HG03439 (cell line): ENCODE measurements at regions not wholly inside any gene's neighbourhood (a gene's known extent, or its start where the extent isn't known, plus 50 kb on each side); places are given as distances from the start of the nearest gene placed in this dataset.
"Not testable (repeated sequence)": the region's sequence is repeated elsewhere in the genome, so short reads cannot be mapped to it uniquely, and the experiment has no call there.

Experiments used
- ATAC-seq: cut with Tn5 transposase; IDR thresholded peaks from one replicate; pipeline ENCODE4 v1.9.1; 2021; ENCODE audit warnings: mild to moderate bottlenecking, moderate library complexity; ENCODE audit not compliant: unreplicated experiment

DNA sequence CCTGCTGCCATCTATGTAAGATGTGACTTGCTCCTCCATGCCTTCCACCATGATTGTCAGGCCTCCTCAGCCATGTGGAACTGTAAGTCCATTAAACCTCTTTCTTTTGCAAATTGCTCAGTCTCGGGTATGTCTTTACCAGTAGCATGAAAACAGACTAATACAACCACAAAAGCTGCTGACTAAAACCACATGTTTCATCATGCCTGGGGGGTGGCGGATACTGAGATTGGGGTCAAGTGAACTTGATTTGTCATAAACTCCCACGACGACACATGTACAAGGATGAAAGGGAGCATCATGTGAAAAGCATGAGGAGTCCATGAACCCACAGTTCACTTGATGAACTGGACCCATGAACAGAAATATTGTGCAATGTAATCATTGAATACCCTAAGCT is 134.9 kb upstream of the ANK3 start:
- no peak for ATAC-seq

DNA sequence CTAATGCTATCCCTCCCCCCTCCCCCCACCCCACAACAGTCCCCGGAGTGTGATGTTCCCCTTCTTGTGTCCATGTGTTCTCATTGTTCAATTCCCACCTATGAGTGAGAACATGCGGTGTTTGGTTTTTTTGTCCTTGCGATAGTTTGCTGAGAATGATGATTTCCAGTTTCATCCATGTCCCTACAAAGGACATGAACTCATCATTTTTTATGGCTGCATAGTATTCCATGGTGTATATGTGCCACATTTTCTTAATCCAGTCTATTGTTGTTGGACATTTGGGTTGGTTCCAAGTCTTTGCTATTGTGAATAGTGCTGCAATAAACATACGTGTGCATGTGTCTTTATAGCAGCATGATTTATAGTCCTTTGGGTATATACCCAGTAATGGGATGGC is 133.7 kb upstream of the ANK3 start:
- not testable (repeated sequence) for ATAC-seq

DNA sequence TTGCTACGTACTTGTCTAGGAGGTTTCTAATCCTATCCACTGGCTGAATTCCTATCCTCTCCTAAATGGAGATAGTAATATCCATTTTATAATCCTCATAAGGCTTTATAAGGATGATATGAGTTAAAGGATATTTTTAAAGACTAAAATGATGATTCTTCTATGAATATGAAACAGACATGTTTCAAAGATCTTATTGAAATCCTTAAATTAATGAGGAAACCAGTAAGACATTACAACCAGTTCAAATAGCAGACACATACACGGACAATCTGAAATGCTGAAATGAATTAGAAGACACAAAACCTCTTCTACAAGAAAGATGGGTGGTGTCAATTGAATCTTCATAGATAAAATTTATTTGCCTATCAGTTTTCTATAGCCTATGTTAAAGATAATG is 132.9 kb upstream of the ANK3 start:
- ATAC-seq = no peak

GRCh38 chr10:60521974-60522405 is 132.3 kb upstream of the ANK3 start:
- no peak for ATAC-seq

DNA sequence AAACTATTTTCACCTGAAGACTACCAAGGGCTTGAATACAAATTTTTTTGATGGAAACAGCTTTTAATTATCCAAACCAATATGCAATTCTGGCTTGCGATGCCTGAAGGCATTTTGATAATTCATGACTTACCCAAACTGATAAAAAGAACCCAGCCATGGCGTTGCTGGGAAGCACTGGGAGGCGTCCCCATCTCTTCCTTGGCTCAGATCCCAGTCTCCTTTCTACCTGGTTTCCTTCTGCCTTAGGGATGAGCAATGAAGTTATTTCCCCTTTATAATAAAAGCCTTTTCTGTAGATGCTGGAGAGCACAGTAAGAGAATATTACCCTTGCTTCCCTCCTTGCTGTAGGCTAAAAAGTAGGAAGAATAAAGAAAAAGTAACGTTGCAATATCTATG is 129.1 kb upstream of the ANK3 start:
- ATAC-seq = no peak

DNA sequence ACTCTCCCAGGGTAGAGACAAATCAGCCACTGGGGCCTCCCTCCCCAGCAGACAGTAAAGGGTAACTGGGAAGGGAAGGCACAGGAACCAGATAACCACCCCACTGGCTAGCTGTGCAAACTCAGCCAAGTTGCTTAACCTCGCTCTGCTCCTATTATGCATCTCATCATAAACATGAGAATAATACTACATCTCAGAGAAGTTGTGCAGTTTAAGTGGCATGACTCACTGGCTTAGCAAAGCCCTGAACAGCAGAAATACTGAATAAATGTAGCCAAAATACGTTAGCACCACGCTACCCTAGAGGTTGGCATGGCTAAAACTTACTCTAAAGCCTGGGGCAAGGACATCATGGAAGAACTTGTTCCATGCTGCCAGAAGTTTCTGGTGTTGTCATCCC is 128.1 kb upstream of the ANK3 start:
- ATAC-seq = no peak

DNA sequence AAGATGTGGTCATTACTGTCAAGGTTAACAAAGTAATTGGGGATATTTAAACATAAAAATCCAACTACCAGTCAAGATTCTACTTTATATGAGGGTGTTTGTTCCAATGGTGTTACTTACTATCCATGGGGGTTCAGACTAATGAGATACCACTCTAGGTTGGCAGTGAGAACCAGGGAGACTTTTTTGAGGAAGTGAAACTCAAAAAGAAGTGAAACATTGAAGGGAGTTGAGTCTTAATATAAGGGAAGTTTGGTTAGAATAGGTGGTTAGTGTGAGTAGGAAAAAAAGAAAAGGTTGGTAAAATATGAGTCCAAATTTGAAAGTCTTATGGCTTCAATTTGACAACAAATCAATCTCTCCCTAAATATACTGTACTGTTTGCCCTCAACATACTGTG is 123.6 kb upstream of the ANK3 start:
- no peak for ATAC-seq

DNA sequence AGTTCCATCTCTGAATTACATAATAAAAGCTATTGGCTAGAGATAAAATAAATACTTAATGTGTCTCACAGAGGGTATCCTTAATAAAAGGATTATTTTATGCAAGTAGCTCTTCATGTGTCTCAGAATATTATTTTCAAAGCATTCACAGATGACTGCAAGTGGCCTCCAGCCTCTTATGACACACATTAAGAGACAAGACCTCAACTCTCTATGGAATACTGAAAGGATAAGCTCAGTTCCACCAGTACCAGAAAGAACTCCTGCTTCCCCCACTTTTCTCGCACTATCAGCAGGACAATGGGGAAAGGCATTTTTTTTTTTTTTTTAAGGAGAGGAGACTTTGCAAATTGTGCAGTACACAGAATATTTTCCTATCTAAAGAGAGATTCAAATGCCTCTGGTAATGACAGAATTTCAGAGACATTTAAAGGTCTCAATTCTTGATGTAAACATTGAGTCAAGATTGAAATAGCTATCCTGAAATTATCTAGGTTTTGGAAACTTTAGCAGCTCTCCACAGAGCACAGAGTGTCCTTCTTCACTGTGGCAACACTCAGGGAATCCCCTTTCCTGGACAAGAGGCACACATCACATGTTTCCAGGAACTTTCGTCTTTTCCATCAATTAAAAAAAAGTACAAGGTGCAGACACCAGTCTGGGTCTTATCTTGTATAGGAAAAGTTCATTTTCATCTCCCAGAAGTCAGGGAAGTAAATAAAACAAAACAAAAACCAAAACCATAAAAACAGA is 122.0 kb upstream of the ANK3 start:
- ATAC-seq = no peak

DNA sequence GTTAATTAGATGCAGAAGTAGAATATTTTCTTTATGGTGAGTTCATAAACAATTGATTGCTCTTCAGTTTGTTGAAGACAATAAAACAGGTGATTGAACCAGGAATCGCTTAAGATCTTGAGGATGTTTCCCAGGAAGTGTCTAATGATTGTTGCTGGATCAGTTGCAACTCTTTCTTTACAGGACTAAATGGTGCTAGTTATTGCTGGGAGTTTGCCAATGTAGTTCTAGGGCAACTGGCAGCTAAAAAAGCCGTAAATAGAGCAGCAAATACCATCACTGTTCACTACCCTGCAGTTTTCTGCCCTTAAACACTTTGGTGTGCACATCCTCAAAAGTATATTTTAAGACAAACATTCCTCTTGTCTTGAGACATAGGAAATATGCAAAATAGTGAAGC is 119.2 kb upstream of the ANK3 start:
- ATAC-seq = no peak

GRCh38 chr10:60508037-60508436 is 118.4 kb upstream of the ANK3 start:
- ATAC-seq = no peak

DNA sequence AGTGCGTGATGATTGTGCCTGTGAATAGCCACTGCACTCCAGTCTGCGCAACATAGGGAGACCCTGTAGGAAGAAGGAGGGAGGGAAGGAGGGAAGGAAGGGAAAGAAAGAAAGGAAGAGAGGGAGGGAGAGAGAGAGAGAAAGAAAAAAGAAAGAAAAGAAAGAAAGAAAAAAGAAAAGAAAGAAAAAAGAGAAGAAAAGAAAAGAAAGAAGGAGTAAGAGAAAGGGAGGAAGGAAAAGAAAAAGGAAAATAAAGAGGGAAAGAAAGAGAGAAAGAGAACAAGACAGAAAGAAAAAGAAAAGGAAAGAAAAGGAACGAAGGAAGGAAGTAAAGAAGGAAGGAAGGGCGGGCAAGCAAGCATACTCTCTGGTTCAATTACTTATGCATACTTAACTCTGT is 112.9 kb upstream of the ANK3 start:
- ATAC-seq = no peak

- ATAC-seq = no peak
Measured at GRCh38 chr10:60498985-60499384, 109.3 kb upstream of the ANK3 start.

DNA sequence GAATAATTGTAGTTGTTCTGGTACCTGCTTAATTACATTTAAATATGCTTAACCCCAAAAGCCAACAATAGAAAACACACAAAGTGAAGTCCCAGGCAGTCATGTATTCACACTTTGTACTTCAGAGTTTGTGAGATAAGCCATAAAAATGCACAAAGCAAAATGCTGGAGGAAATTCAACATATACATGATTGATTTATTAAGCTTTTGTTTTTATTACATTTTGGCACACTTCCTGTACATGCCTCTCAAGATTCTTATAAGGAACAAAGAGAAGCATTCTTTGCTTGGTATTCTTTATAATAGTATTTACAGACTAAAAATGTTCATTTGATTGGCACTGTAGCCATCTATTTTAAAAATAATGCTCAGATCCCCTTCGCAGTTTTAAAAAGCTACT is 107.7 kb upstream of the ANK3 start:
- ATAC-seq = no peak

DNA sequence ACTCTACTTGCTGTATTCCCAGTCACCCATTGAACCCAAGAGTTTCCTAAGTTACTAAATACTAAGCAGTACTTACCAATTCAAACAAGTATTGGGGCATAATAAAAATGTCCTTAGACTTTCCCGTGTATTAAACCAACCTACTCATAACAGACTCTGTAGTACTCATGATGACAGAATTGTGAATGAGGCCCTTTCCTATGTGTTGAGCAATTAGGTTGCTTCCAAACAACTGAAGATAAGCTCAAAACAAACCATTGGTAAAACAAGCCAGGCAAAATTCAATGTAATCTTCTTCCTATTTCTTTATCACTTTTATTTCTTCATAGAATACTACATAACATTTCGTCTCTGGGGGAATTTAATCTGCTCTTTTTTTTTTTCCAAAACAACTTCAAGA is 106.5 kb upstream of the ANK3 start:
- ATAC-seq = no peak

- no peak for ATAC-seq
Measured at GRCh38 chr10:60495338-60496055, 105.8 kb upstream of the ANK3 start.

DNA sequence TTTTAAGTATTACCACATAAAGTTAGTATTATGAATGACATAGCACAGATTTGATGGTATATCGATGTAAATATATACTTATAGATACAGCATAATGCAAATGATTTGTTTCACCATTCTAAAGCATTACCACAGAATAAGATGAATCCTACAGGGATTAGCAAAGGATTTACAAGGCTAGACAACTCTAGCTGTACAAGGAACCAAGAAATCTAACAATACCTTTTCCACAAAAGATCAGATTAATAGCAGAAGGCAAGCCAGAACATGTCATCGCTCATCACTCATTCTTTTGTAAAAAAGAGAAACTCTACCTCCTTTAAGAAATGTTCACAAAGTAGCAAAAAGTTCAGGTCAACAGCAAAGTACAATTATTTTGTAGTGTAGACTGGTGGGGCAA is 105.1 kb upstream of the ANK3 start:
- ATAC-seq = no peak

GRCh38 chr10:60491162-60491561 is 101.5 kb upstream of the ANK3 start:
- no peak for ATAC-seq

DNA sequence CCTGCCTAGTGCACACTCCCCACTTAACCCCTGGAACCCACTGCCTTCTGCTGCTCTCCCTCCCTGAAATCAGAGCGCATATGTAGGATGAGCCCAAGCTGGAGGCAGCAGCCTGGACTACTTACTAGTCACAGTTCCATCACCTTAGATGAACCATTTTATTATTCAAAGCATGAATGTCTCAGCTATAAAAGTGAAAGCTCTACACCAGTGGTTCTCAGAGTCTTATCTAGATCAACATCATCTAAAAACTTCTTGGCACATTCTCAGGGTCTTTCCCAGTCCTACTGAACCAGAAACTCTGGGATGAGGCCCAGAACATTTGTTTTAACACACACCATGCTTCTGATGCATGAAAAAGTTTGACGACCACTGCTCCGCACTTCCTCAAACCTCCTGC is 100.3 kb upstream of the ANK3 start:
- no peak for ATAC-seq

DNA sequence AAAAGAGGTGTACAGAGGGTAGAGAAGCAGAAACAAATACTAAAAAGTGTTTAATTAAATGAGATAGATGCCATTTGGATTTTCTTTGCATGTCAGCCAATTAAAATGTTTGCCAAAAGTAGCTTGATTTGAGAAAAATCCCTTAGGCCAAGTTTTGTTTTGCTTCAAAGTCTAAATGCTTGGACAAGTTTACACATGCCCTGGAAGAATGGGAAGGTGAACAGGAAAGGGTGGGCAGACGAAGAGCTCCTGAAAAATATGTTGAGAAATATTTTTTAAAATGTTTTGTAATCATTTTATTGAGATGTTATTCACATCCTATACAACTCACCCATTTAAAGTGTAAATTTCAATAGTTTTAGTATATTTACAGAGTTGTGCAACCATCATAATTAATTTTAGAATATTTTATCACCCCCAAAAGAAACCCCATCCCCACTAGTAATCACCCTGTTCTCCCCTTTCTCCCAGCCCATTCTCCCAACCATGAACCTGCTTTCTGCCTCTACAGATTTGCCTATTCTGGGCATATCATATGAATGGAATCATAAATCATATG is 98.5 kb upstream of the ANK3 start:
- no peak for ATAC-seq

- no peak for ATAC-seq
Measured at GRCh38 chr10:60487543-60487942, 97.9 kb upstream of the ANK3 start.

DNA sequence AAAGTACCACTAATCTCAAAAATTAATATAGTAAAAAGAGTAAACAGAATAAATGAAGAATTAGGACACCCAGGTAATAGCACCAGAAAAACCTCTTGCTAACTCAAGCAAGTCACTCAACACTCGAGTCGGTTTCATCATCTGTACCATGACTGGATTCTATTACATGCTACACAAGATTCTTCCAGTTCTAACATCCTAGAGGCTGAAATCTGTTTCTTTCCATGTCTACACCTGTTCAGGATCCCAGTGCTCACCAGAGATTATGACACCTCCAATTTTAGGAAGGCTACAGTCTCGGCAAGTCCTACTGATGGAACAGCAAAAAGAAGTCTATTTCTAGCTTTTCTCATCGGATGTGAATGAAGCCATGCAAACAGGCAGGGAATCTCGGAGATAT is 95.3 kb upstream of the ANK3 start:
- ATAC-seq = no peak

- ATAC-seq = no peak
Measured at GRCh38 chr10:60480865-60481563, 91.3 kb upstream of the ANK3 start.
